ENCODE measurements at regions not wholly inside any gene's neighbourhood (a gene's known extent, or its start where the extent isn't known, plus 50 kb on each side); places are given as distances from the start of the nearest gene placed in this dataset.
A peak's percentile ranks its signal among the peaks of the same experiment; 100 is the strongest.
"Not testable (repeated sequence)": the region's sequence is repeated elsewhere in the genome, so short reads cannot be mapped to it uniquely, and the experiment has no call there.

- DNase-seq, result peak; percentile 37
Measured at GRCh38 chr14:25431211-25432076, 381.5 kb upstream of the STXBP6 start.

GRCh38 chr14:25430808-25431207, 380.9 kb upstream of the STXBP6 start:
- DNase-seq, result no peak

GRCh38 chr14:25412998-25413397, 363.1 kb upstream of the STXBP6 start:
- no peak for DNase-seq

- peak; percentile 10 for DNase-seq
Measured at GRCh38 chr14:25411781-25412757, 362.1 kb upstream of the STXBP6 start.

GRCh38 chr14:25406818-25407217, 356.9 kb upstream of the STXBP6 start:
- peak; percentile 51 for DNase-seq

- peak; percentile 67 for DNase-seq
Measured at GRCh38 chr14:25400607-25401206, 350.8 kb upstream of the STXBP6 start.

- DNase-seq, result no peak
Measured at GRCh38 chr14:25396128-25396527, 346.2 kb upstream of the STXBP6 start.

GRCh38 chr14:25394791-25395391, 344.9 kb upstream of the STXBP6 start:
- DNase-seq, result no peak

GRCh38 chr14:25394356-25394755, 344.4 kb upstream of the STXBP6 start:
- DNase-seq, result no peak

- no peak for DNase-seq
Measured at GRCh38 chr14:25389948-25390347, 340.0 kb upstream of the STXBP6 start.

- no peak for DNase-seq
Measured at GRCh38 chr14:25381498-25381897, 331.6 kb upstream of the STXBP6 start.

GRCh38 chr14:25375639-25376038, 325.7 kb upstream of the STXBP6 start:
- no peak for DNase-seq

GRCh38 chr14:25371068-25371467, 321.1 kb upstream of the STXBP6 start:
- no peak for DNase-seq

GRCh38 chr14:25370057-25370456, 320.1 kb upstream of the STXBP6 start:
- not testable (repeated sequence) for DNase-seq

- no peak for DNase-seq
Measured at GRCh38 chr14:25358330-25358729, 308.4 kb upstream of the STXBP6 start.

- no peak for DNase-seq
Measured at GRCh38 chr14:25351269-25351668, 301.3 kb upstream of the STXBP6 start.

- no peak for DNase-seq
Measured at GRCh38 chr14:25350802-25351201, 300.9 kb upstream of the STXBP6 start.

GRCh38 chr14:25350021-25350420, 300.1 kb upstream of the STXBP6 start:
- no peak for DNase-seq

- no peak for DNase-seq
Measured at GRCh38 chr14:25349269-25349668, 299.3 kb upstream of the STXBP6 start.

- DNase-seq, result no peak
Measured at GRCh38 chr14:25340882-25341281, 290.9 kb upstream of the STXBP6 start.

GRCh38 chr14:25322784-25323183, 272.8 kb upstream of the STXBP6 start:
- no peak for DNase-seq

GRCh38 chr14:25316007-25316406, 266.1 kb upstream of the STXBP6 start:
- DNase-seq, result not testable (repeated sequence)

- DNase-seq, result no peak
Measured at GRCh38 chr14:25308244-25308643, 258.3 kb upstream of the STXBP6 start.

Measured in NCI-H748 treated with DMSO at 0.1 percent for 48 hours (cell line).